ENCODE measurements at regions not wholly inside any gene's neighbourhood (a gene's known extent, or its start where the extent isn't known, plus 50 kb on each side); places are given as distances from the start of the nearest gene placed in this dataset.
A peak's percentile ranks its signal among the peaks of the same experiment; 100 is the strongest.

DNA sequence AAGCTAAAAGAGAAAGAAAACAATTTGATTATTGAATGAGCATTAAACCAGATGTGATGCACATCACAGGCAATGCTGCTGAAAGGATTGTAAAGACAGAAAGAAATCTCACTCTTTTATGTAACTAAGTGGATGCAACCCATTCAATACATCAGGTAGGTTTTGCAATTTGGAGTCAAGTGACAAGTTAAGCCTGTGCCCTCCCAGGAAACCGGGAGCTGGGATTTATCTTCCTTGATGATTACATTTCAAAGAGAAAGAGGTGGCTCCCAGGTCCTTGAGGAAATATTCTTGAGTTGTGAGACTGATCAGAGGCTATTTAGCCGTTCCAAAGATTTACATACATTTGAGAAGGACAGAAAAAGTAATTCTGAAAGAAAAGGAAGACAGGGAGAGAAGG is 219.0 kb upstream of the PROK2 start:
- Histone ChIP-seq H3K27ac (ENCODE audit: insufficient read length, low read depth, low read length) (no peak overlapping the region), H4K20me1 (ENCODE audit: control insufficient read depth, insufficient read depth, insufficient read length) (no peaks in the 10 kb centered on the region), H3T11ph (ENCODE audit: low read length) (no peak overlapping the region), H2BK12ac (ENCODE audit: insufficient read length, low read depth, low read length) (no peak overlapping the region), H3K79me1 (ENCODE audit: insufficient read depth, low read depth, low read length, poor library complexity, severe bottlenecking) (no peaks in the 10 kb centered on the region), H3K23ac (ENCODE audit: insufficient read length, low read depth, low read length) (no peak overlapping the region), H4K5ac (ENCODE audit: insufficient read length, low read depth, low read length) (no peak overlapping the region), H3K4me2 (ENCODE audit: insufficient read depth, insufficient read length, low read length) (no peak overlapping the region), H3K4ac (ENCODE audit: low read depth, low read length) (no peak overlapping the region), H2AK5ac (ENCODE audit: insufficient read length, low read length) (no peak overlapping the region), H3K23me2 (ENCODE audit: insufficient read length, low read depth, low read length, poor library complexity, severe bottlenecking) (no peaks in the 10 kb centered on the region), H3K4me1 (ENCODE audit: insufficient read depth, low read length) (peaks cover 24% of the 10 kb centered on the region), H2BK5ac (ENCODE audit: insufficient read length, low read length) (no peak overlapping the region), H3K27me3 (ENCODE audit: insufficient read depth, low read length) (no peaks in the 10 kb centered on the region), H3K9ac (ENCODE audit: extremely low read depth, insufficient read length, low read length) (no peak overlapping the region), H3K79me2 (ENCODE audit: insufficient read depth, low read length) (no peaks in the 10 kb centered on the region), H2BK15ac (ENCODE audit: low read depth, low read length) (no peak overlapping the region), H2AFZ (ENCODE audit: low read length) (no peak overlapping the region), H3K56ac (ENCODE audit: insufficient read length, low read depth, low read length) (no peak overlapping the region), H2BK120ac (ENCODE audit: low read depth, low read length, poor library complexity, severe bottlenecking) (no peak overlapping the region), H3K9me3 (ENCODE audit: control insufficient read depth, low read depth, low read length) (no peaks in the 10 kb centered on the region), H3K14ac (ENCODE audit: insufficient read depth, low read length) (no peak overlapping the region), H4K91ac (ENCODE audit: insufficient read length, low read depth, low read length) (no peak overlapping the region), H3K18ac (ENCODE audit: insufficient read length, low read depth, low read length) (no peak overlapping the region), H2BK20ac (ENCODE audit: low read depth, low read length, poor library complexity, severe bottlenecking) (no peak overlapping the region), H4K8ac (replicated peaks; ENCODE audit: insufficient read length, low read depth, low read length) (no peak overlapping the region)
- TF ChIP-seq, protein P1, sequence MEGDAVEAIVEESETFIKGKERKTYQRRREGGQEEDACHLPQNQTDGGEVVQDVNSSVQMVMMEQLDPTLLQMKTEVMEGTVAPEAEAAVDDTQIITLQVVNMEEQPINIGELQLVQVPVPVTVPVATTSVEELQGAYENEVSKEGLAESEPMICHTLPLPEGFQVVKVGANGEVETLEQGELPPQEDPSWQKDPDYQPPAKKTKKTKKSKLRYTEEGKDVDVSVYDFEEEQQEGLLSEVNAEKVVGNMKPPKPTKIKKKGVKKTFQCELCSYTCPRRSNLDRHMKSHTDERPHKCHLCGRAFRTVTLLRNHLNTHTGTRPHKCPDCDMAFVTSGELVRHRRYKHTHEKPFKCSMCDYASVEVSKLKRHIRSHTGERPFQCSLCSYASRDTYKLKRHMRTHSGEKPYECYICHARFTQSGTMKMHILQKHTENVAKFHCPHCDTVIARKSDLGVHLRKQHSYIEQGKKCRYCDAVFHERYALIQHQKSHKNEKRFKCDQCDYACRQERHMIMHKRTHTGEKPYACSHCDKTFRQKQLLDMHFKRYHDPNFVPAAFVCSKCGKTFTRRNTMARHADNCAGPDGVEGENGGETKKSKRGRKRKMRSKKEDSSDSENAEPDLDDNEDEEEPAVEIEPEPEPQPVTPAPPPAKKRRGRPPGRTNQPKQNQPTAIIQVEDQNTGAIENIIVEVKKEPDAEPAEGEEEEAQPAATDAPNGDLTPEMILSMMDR (conservative IDR thresholded peaks at IDR 0.05): no peak
- peak overlapping the region in 2 of 3 experiments; percentile 4 to 73; a peak in 2 of 7 replicates for H3K27ac Mint-ChIP-seq
- H3K27me3 Mint-ChIP-seq (ENCODE audit: low read depth): peaks cover 3% of the 10 kb centered on the region; the same call in 1 of the 2 replicates
- no peak overlapping the region for H3K4me3 Mint-ChIP-seq
- no peak for DNase-seq
- H3K9me3 Mint-ChIP-seq: peaks cover 4 to 15% of the 10 kb centered on the region in 2 experiments
- H3K36me3 Mint-ChIP-seq (ENCODE audit: insufficient read depth in 1 of 3, low read depth in 3 of 3): peaks cover 0 to 11% (median 8%) of the 10 kb centered on the region in 3 experiments; a peak in 4 of 7 replicates
- peaks cover 39 to 40% of the 10 kb centered on the region in 2 experiments for H3K4me1 Mint-ChIP-seq
- WGBS (ENCODE audit: extremely low coverage, insufficient read length, low lambda C conversion rate): no CpG with 5 or more reads among the region's 2 CpGs

Data from H9 (cell line).